Pons (tissue), 1 donor: ENCODE measurements at regions not wholly inside any gene's neighbourhood (a gene's known extent, or its start where the extent isn't known, plus 50 kb on each side); places are given as distances from the start of the nearest gene placed in this dataset.
"Not testable (repeated sequence)": the region's sequence is repeated elsewhere in the genome, so short reads cannot be mapped to it uniquely, and the experiment has no call there.

Source experiments
- DNase-seq: peaks from one replicate; pipeline ENCODE4 v3.0.0-alpha.2; 2016; ENCODE audit warnings: low spot score

GRCh38 chr10:78415111-78415510, 381.4 kb downstream of the RPS24 start:
- no peak for DNase-seq

- no peak for DNase-seq
Measured at GRCh38 chr10:78416031-78417011, 382.7 kb downstream of the RPS24 start.

GRCh38 chr10:78417425-78418370, 384.0 kb downstream of the RPS24 start:
- DNase-seq: no peak

- DNase-seq: no peak
Measured at GRCh38 chr10:78419481-78420265, 386.0 kb downstream of the RPS24 start.

- peak; percentile 57 for DNase-seq
Measured at GRCh38 chr10:78420946-78421735, 387.5 kb downstream of the RPS24 start.

GRCh38 chr10:78424050-78424449, 390.4 kb downstream of the RPS24 start:
- DNase-seq: not testable (repeated sequence)

- DNase-seq: no peak
Measured at GRCh38 chr10:78424723-78425122, 391.1 kb downstream of the RPS24 start.

GRCh38 chr10:78426181-78426580, 392.5 kb downstream of the RPS24 start:
- DNase-seq: no peak

GRCh38 chr10:78427497-78428031, 393.9 kb downstream of the RPS24 start:
- DNase-seq: no peak

GRCh38 chr10:78428579-78428978, 394.9 kb downstream of the RPS24 start:
- DNase-seq: no peak

- DNase-seq: no peak
Measured at GRCh38 chr10:78429984-78430383, 396.3 kb downstream of the RPS24 start.

GRCh38 chr10:78432583-78432982, 398.9 kb downstream of the RPS24 start:
- no peak for DNase-seq

- DNase-seq: no peak
Measured at GRCh38 chr10:78433076-78433595, 399.5 kb downstream of the RPS24 start.

- DNase-seq: no peak
Measured at GRCh38 chr10:78433766-78434535, 400.3 kb downstream of the RPS24 start.

GRCh38 chr10:78434886-78435285, 401.2 kb downstream of the RPS24 start:
- DNase-seq: no peak

- DNase-seq: no peak
Measured at GRCh38 chr10:78435484-78436221, 402.0 kb downstream of the RPS24 start.

- DNase-seq: no peak
Measured at GRCh38 chr10:78436222-78436573, 402.5 kb downstream of the RPS24 start.

GRCh38 chr10:78436706-78437406, 403.2 kb downstream of the RPS24 start:
- no peak for DNase-seq
